Panc1 (cell line): ENCODE measurements at regions not wholly inside any gene's neighbourhood (a gene's known extent, or its start where the extent isn't known, plus 50 kb on each side); places are given as distances from the start of the nearest gene placed in this dataset.

Experiments
- ATAC-seq: fragments of 200-7000 bp; cut with Tn5 transposase; 2 replicates; pipeline ENCODE4 v1.9.1; 2020; ENCODE audit warnings: mild to moderate bottlenecking, moderate library complexity
- BruUV-seq: library from RNA; stranded (reverse); fragments of 400-500 nt; replicated peaks from 2 replicates; lab custom pipeline; 2021; lab: Mats Ljungman, UMichigan
- CTCF ChIA-PET: fragments of 300-600 bp; sonication (Branson Sonifier 250); formaldehyde crosslinking; loops from one replicate; lab custom pipeline; 2022; ENCODE audit warnings: antibody characterized with exemption; lab: Charles Lee
- POLR2A ChIA-PET: fragments of 300-600 bp; sonication (Branson Sonifier 250); formaldehyde crosslinking; loops from one replicate; lab custom pipeline; 2022; ENCODE audit warnings: antibody characterized with exemption; lab: Charles Lee
- DNase-seq: peaks from one replicate; pipeline ENCODE4 v3.0.0-alpha.2; 2010; ENCODE audit warnings: low read depth, low spot score
- H3K27ac ChIP-seq: 2 replicates; pipeline ENCODE4 v1.5.1; 2011; ENCODE audit warnings: mild to moderate bottlenecking, low read length, inconsistent platforms
- H3K27me3 ChIP-seq: fragments of 200-500 bp; sonication (Bioruptor generic); 2 replicates; pipeline ENCODE4 v1.6.0; 2014; ENCODE audit warnings: low read length, inconsistent platforms; ENCODE audit not compliant: control insufficient read depth, insufficient read depth
- H3K36me3 ChIP-seq: fragments of 200-500 bp; sonication (Bioruptor generic); 2 replicates; pipeline ENCODE4 v1.5.1; 2014; ENCODE audit warnings: inconsistent platforms, mild to moderate bottlenecking, low read length, moderate library complexity; ENCODE audit not compliant: control insufficient read depth, insufficient read depth
- H3K4me1 ChIP-seq: 2 replicates; pipeline ENCODE4 v1.5.1; 2011; ENCODE audit warnings: inconsistent platforms, mild to moderate bottlenecking, low read length, moderate library complexity; ENCODE audit not compliant: control insufficient read depth, insufficient read depth
- H3K4me3 ChIP-seq, 2 experiments: 2 replicates each; pipeline ENCODE4 v1.5.1; 2011 to 2012; ENCODE audit warnings: low read depth in 2 of 2, low read length in 2 of 2, mild to moderate bottlenecking in 2 of 2, inconsistent platforms in 1 of 2, moderate library complexity in 1 of 2
- H3K9me3 ChIP-seq: fragments of 200-500 bp; sonication (Bioruptor generic); 2 replicates; pipeline ENCODE4 v1.5.1; 2014; ENCODE audit warnings: low read depth, mild to moderate bottlenecking, inconsistent platforms, low read length, moderate library complexity; ENCODE audit not compliant: control insufficient read depth, insufficient read depth
- POLR2AphosphoS5 ChIP-seq: IDR thresholded peaks from 2 replicates; pipeline ENCODE4 v1.6.1; 2012; ENCODE audit warnings: mild to moderate bottlenecking, low read depth, low read length, moderate library complexity
- SIN3A ChIP-seq: IDR thresholded peaks from 2 replicates; pipeline ENCODE4 v1.6.1; 2012; ENCODE audit warnings: low read depth, mild to moderate bottlenecking, low read length, moderate library complexity, borderline replicate concordance; ENCODE audit not compliant: insufficient read depth
- TCF7L2 ChIP-seq: IDR thresholded peaks from 2 replicates; pipeline ENCODE4 v1.6.1; 2011; ENCODE audit warnings: mild to moderate bottlenecking, low read depth, low read length, inconsistent platforms
- in situ Hi-C: cut with HindIII; loops from 2 replicates; pipeline ENCODE4 v1.10.0; 2016; ENCODE audit warnings: low sequenced_read_pairs, low pct_unique_long_range_greater_than_20kb
- intact Hi-C: fragments of 100-400 bp; cut with micrococcal nuclease; formaldehyde crosslinking; loops from one replicate; pipeline ENCODE4 v1.10.0; 2022; ENCODE audit not compliant: unreplicated experiment
- TF ChIP-seq, protein P1 (sequence below), 2 experiments: IDR thresholded peaks; 2 replicates each; pipeline ENCODE4 v1.6.1; 2011 to 2012; ENCODE audit warnings: low read depth in 2 of 2, control low read depth in 1 of 2, low read length in 1 of 2, mild to moderate bottlenecking in 1 of 2, moderate library complexity in 1 of 2; ENCODE audit not compliant: insufficient read depth in 1 of 2
- TF ChIP-seq, protein P2 (sequence below): fragments of 450-650 bp; IDR thresholded peaks from 2 replicates; pipeline ENCODE4 v1.5.1; 2017; ENCODE audit warnings: mild to moderate bottlenecking

DNA sequence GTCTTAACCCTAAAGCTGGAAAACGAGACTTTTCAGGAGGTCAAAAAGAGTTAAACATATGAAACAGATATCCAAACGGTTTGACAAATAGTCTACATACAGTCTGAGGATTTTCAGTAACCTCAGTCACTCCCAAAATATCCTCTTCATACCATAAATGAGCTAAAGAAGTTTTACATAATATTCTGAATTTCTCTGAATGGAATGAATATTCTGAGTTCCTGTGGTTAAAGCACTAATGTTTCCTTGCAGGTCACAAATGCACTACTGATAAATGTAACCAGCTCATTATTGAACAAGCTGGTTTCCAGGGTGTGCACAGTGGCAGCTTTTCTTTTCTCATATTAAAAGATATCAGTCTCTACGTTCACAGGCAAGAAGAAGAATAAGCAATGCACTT lies 137.4 kb upstream of the POU1F1 start:
- H3K9me3 ChIP-seq: no peaks in the 10 kb centered on the region
- no peaks in the 10 kb centered on the region for H3K27me3 ChIP-seq
- no peaks in the 10 kb centered on the region for H3K4me1 ChIP-seq
- in situ Hi-C loops: no loop called here
- ChIA-PET POLR2A (no interaction called here), CTCF (no interaction called here)
- intact Hi-C loops: no loop called here
- no peak overlapping the region for H3K4me3 ChIP-seq
- no peak for ATAC-seq
- no peaks in the 10 kb centered on the region for H3K36me3 ChIP-seq
- DNase-seq: no peak
- TF ChIP-seq POLR2AphosphoS5: no peak
- TF ChIP-seq, protein P1, sequence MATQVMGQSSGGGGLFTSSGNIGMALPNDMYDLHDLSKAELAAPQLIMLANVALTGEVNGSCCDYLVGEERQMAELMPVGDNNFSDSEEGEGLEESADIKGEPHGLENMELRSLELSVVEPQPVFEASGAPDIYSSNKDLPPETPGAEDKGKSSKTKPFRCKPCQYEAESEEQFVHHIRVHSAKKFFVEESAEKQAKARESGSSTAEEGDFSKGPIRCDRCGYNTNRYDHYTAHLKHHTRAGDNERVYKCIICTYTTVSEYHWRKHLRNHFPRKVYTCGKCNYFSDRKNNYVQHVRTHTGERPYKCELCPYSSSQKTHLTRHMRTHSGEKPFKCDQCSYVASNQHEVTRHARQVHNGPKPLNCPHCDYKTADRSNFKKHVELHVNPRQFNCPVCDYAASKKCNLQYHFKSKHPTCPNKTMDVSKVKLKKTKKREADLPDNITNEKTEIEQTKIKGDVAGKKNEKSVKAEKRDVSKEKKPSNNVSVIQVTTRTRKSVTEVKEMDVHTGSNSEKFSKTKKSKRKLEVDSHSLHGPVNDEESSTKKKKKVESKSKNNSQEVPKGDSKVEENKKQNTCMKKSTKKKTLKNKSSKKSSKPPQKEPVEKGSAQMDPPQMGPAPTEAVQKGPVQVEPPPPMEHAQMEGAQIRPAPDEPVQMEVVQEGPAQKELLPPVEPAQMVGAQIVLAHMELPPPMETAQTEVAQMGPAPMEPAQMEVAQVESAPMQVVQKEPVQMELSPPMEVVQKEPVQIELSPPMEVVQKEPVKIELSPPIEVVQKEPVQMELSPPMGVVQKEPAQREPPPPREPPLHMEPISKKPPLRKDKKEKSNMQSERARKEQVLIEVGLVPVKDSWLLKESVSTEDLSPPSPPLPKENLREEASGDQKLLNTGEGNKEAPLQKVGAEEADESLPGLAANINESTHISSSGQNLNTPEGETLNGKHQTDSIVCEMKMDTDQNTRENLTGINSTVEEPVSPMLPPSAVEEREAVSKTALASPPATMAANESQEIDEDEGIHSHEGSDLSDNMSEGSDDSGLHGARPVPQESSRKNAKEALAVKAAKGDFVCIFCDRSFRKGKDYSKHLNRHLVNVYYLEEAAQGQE (IDR thresholded peaks at IDR 0.05; ENCODE audit: insufficient read depth in 1 of 2, low read depth in 2 of 2, low read length in 1 of 2): no peak
- no peak for TF ChIP-seq SIN3A
- TF ChIP-seq TCF7L2: no peak
- TF ChIP-seq, protein P2, sequence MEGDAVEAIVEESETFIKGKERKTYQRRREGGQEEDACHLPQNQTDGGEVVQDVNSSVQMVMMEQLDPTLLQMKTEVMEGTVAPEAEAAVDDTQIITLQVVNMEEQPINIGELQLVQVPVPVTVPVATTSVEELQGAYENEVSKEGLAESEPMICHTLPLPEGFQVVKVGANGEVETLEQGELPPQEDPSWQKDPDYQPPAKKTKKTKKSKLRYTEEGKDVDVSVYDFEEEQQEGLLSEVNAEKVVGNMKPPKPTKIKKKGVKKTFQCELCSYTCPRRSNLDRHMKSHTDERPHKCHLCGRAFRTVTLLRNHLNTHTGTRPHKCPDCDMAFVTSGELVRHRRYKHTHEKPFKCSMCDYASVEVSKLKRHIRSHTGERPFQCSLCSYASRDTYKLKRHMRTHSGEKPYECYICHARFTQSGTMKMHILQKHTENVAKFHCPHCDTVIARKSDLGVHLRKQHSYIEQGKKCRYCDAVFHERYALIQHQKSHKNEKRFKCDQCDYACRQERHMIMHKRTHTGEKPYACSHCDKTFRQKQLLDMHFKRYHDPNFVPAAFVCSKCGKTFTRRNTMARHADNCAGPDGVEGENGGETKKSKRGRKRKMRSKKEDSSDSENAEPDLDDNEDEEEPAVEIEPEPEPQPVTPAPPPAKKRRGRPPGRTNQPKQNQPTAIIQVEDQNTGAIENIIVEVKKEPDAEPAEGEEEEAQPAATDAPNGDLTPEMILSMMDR: no peak
- no TSS peak for BruUV-seq
- H3K27ac ChIP-seq: no peak overlapping the region

DNA sequence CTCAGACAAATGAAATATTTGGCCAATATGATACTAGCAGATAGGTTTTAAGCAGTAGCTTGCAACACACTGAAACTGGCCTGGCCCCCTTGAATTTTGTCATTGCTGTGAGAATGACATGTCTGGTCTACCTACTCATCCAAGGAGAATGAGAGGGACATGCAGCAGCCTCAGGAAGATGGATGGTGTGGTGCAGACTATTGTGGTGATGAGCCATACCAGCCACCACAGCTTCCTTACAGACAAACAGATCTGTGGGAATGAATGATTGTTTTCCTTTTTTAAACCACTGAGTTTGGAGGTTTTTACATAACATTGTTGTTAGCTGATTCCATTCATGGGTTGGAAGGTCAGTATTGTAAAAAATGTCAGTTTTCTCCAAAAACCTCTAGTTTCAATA lies 133.7 kb upstream of the POU1F1 start:
- no peak overlapping the region for H3K4me3 ChIP-seq
- no peaks in the 10 kb centered on the region for H3K27me3 ChIP-seq
- in situ Hi-C loops: no loop called here
- no peaks in the 10 kb centered on the region for H3K36me3 ChIP-seq
- TF ChIP-seq POLR2AphosphoS5 (no peak), SIN3A (no peak), TCF7L2 (no peak)
- TF ChIP-seq, protein P2: no peak
- TF ChIP-seq, protein P1 (IDR thresholded peaks at IDR 0.05; ENCODE audit: insufficient read depth in 1 of 2, low read depth in 2 of 2, low read length in 1 of 2): no peak
- POLR2A ChIA-PET: no interaction called here
- H3K9me3 ChIP-seq: no peaks in the 10 kb centered on the region
- CTCF ChIA-PET: no interaction called here
- no peak overlapping the region for H3K27ac ChIP-seq
- no TSS peak for BruUV-seq
- DNase-seq (no peak), ATAC-seq (no peak)
- intact Hi-C loops: no loop called here
- H3K4me1 ChIP-seq: no peaks in the 10 kb centered on the region
